IPS-15b (cell line): ENCODE measurements at regions not wholly inside any gene's neighbourhood (a gene's known extent, or its start where the extent isn't known, plus 50 kb on each side); places are given as distances from the start of the nearest gene placed in this dataset.

Source experiments
- H3K27me3 ChIP-seq: one replicate; pipeline ENCODE4 v1.6.1; 2013; ENCODE audit warnings: low read length; ENCODE audit not compliant: control insufficient read depth, insufficient read depth
- H3K36me3 ChIP-seq: one replicate; pipeline ENCODE4 v1.6.1; 2013; ENCODE audit warnings: low read length; ENCODE audit not compliant: control insufficient read depth, insufficient read depth
- H3K4me1 ChIP-seq: one replicate; pipeline ENCODE4 v1.6.1; 2013; ENCODE audit warnings: mild to moderate bottlenecking, low read length; ENCODE audit not compliant: control insufficient read depth, insufficient read depth
- H3K4me3 ChIP-seq: one replicate; pipeline ENCODE4 v1.5.1; 2013; ENCODE audit warnings: low read depth, low read length
- H3K9ac ChIP-seq: one replicate; pipeline ENCODE4 v1.6.1; 2013; ENCODE audit warnings: low read depth, mild to moderate bottlenecking, low read length
- H3K9me3 ChIP-seq: one replicate; pipeline ENCODE4 v1.6.1; 2013; ENCODE audit warnings: mild to moderate bottlenecking, low read length; ENCODE audit not compliant: control insufficient read depth, insufficient read depth

DNA sequence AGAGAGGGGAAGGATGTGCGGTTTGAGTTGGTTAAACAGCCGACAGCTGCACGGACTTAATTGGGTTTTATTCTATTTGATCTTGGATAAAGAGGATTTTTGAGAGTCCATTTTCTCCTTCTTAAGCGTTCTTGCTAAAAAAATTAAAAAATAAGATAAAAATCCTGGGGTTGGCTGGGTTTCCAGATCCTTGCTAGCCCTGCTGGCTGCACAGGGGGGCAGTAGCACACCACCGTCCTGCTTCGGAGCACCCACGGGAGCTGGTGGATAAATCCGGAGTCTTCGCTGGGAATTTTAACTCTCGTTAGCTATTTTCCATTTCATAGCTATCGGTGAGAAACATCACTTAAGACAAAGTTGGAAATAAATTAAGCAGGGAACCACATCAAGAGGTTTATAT lies 792.0 kb downstream of the TYW1 start:
- Histone ChIP-seq H3K4me1 (no peaks in the 10 kb centered on the region), H3K27me3 (no peaks in the 10 kb centered on the region), H3K9ac (no peak overlapping the region), H3K36me3 (no peaks in the 10 kb centered on the region), H3K9me3 (no peaks in the 10 kb centered on the region), H3K4me3 (no peak overlapping the region)

DNA sequence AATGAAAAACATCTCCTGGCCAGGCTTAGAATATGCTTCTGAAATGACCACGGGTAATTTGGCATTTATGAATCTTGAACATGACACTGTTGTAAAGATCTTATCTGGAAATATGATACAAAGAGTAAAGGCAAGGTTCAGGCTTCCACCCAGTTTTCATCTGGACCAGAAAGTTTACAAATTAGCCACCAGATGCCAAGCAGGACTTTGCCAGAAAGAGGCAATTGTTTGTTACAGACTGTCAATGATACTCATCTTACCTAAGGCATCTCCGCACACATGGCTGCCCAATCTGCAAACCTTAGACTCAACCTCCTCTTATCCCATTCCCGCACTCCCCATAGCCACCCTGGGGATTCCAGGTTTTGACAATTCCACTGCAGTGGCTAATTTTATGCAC lies 795.3 kb downstream of the TYW1 start:
- no peak overlapping the region for H3K4me3 ChIP-seq
- H3K36me3 ChIP-seq, result no peaks in the 10 kb centered on the region
- no peak overlapping the region for H3K9ac ChIP-seq
- no peaks in the 10 kb centered on the region for H3K9me3 ChIP-seq
- H3K4me1 ChIP-seq, result no peaks in the 10 kb centered on the region
- no peaks in the 10 kb centered on the region for H3K27me3 ChIP-seq

DNA sequence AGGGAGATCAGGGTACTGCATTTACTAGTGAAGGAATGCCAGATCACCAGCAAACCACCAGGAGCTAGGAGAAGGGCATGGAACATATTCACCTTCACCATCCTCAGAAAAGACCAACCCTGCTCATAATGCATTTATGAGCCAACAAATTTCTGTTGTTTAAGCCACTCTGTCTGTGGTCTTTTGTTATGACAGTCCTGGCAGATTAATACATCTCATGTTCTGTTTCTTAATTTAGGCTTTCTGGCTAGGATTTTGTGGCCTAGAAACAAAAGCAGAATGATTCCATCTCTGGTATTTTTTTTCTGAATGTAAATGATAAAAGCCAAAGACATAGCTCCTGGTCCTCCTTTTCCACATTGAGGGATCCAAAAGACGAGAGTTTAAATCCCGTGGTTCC lies 797.9 kb downstream of the TYW1 start:
- no peak overlapping the region for H3K9ac ChIP-seq

DNA sequence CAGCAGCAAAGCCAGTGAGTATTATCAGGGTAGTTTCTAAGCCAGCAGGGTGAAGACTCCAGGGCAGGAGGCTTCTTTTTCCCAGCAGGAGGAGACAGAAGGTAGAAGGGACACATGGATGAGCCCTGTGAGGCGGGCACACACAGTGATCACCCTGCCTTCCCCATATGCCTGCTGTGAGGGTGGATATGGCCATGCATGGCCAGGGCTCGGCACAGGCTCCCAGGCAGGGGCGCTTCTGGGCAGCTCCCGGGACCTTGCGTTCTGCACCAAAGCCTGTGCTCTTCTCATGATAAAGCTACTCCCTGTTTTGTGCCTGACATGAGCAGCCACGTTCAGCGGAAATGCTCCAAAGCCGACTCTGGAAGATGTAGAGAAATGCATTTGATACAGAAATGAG lies 807.2 kb downstream of the TYW1 start:
- no peak overlapping the region for H3K9ac ChIP-seq
- H3K9me3 ChIP-seq, result no peaks in the 10 kb centered on the region
- H3K4me1 ChIP-seq, result no peaks in the 10 kb centered on the region
- no peak overlapping the region for H3K4me3 ChIP-seq
- no peaks in the 10 kb centered on the region for H3K27me3 ChIP-seq
- H3K36me3 ChIP-seq, result no peaks in the 10 kb centered on the region

More for the DNA sequence above, 797.9 kb downstream of the TYW1 start:
- Histone ChIP-seq H3K4me3 (no peak overlapping the region), H3K27me3 (no peaks in the 10 kb centered on the region), H3K36me3 (no peaks in the 10 kb centered on the region), H3K9me3 (no peaks in the 10 kb centered on the region), H3K4me1 (no peaks in the 10 kb centered on the region)

DNA sequence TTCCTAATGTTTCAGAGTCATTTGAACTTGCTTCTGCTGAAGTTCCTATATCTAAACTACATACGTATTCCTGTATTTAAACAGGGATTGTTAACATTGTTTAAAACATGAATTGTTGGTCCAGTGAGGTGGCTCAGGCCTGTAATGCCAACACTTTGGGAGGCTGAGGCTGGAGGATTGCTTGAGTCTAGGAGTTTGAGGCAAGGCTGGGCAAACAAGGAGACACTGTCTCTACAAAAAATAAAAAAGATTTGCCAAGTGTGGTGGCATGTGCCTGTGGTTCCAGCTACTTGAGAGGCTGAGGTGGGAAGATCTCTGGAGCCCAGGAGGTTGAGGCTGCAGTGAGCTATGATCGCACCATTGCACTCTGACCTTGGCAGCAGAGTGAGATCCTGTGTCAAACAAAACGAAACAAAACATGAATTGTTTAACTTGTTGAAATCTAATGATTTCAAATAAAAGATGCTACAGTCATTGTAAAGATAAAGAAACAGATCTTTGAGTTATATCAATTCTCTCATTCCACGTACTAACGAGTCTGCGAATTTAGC lies 809.4 kb downstream of the TYW1 start:
- Histone ChIP-seq H3K4me3 (no peak overlapping the region), H3K9me3 (no peaks in the 10 kb centered on the region), H3K36me3 (no peaks in the 10 kb centered on the region), H3K9ac (no peak overlapping the region), H3K4me1 (no peaks in the 10 kb centered on the region), H3K27me3 (no peaks in the 10 kb centered on the region)

DNA sequence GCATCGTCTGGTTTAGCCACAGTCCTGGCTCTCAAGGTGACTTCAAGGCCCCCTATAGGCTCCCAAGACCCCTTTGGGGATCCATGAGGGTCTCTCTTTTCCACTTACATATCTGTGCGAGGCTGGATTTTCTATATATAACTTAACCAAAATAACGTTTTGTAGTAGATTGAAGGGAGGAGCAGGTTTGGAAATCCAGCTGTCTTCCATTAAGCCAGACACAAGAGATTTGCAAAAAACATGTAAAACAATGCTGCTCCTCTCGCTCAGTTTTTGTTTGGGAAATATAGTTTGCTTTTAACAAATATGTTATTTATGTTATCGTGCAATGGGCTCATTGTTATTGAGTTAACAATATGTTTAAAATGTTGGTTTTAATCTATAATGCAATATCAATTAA lies 811.2 kb downstream of the TYW1 start:
- H3K9ac ChIP-seq, result no peak overlapping the region
- H3K27me3 ChIP-seq, result no peaks in the 10 kb centered on the region
- H3K4me1 ChIP-seq, result no peaks in the 10 kb centered on the region
- H3K36me3 ChIP-seq, result no peaks in the 10 kb centered on the region
- H3K4me3 ChIP-seq, result no peak overlapping the region
- no peaks in the 10 kb centered on the region for H3K9me3 ChIP-seq

DNA sequence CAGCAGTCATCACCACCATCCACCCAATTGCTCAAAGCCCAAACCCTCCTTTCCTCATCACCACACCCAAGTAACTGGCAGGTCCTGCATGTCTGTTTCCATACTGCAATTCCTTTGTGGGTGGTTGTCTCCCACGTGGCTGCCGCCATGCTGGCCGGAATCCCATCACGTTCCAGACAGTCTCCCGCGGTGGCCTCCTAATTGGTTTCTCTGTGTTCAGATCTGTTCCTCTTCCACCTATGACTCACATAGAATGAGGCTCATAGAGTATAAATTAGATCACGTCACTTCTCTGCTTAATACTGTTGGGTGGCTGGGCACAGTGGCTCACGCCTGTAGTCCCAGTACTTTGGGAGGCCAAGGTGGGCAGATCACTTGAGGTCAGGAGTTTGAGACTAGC lies 813.0 kb downstream of the TYW1 start:
- no peak overlapping the region for H3K4me3 ChIP-seq
- H3K36me3 ChIP-seq, result no peaks in the 10 kb centered on the region
- no peak overlapping the region for H3K9ac ChIP-seq
- H3K9me3 ChIP-seq, result no peaks in the 10 kb centered on the region
- no peaks in the 10 kb centered on the region for H3K4me1 ChIP-seq
- H3K27me3 ChIP-seq, result no peaks in the 10 kb centered on the region

DNA sequence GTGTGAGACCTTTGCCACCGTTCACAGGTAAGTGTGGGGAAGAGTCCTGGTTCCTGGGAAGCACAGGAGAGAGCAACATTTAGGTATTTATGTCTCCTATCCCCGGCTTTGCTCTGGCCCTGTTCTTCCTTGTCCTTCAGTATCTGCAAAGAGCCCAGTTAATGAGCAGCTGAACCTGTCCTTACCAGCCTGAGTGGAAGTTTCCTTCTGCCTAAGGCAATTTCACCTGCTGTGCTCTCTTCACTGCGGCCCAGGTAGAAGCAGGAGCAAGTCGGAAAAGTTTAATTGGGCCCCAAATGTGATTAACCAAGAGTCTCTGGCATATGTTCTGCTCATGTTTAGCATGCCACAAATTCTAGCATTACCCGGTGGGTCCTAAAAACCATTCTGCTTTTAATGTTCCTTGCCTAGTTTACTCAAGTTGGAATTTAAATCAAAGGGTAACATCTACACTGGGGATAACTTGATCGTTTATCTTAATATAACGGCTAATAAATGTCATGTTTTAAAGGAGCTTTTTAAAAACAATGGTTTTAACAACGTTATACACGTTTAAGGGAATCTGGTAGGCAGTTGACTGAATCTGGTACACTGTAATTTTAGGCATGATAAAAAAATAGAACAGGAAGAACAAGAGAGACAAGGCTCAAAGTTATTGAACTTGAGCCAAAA lies 817.1 kb downstream of the TYW1 start:
- Histone ChIP-seq H3K36me3 (no peaks in the 10 kb centered on the region), H3K9ac (no peak overlapping the region), H3K4me3 (no peak overlapping the region), H3K27me3 (no peaks in the 10 kb centered on the region), H3K4me1 (no peaks in the 10 kb centered on the region), H3K9me3 (no peaks in the 10 kb centered on the region)

DNA sequence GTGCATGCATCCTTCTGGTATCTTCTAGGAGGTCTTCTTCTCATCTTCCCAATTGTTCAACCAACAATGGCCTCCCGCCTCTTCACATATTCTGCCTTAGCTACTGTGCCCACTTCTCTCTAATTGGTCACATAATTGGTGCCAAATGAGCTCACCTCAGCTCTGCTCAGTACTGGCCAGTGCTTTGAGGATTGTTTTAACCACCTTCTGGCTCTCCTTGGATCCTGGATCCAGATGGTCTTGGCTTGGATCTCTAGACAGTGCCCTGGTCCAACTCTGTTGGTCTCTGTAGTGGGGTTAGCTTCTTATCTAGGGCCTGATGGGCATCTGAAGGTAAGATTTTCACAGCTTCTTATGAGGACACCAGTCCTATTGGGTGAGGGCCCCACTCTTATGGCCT lies 820.8 kb downstream of the TYW1 start:
- H3K27me3 ChIP-seq, result no peaks in the 10 kb centered on the region
- H3K9ac ChIP-seq, result no peak overlapping the region
- H3K9me3 ChIP-seq, result no peaks in the 10 kb centered on the region
- H3K36me3 ChIP-seq, result no peaks in the 10 kb centered on the region
- no peak overlapping the region for H3K4me3 ChIP-seq
- H3K4me1 ChIP-seq, result no peaks in the 10 kb centered on the region

DNA sequence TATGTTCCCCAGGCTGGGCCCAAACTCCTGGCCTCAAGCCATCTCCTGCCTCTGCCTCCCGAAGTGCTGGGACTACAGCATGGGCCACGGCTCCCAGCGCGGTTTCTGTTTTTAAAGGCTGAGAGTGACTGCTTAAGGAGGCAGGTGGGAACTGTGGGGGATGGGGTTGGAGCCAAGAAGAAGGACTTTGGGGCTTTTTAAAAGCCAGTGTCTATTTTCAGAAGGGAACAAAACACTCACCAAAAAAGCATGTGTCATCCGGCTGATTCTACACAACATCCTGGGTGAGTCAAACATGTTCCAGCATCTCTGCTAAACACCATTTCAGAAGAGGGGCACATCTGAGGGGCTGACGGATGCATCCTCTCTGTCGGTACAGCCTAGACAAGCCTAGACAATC lies 824.5 kb downstream of the TYW1 start:
- no peaks in the 10 kb centered on the region for H3K27me3 ChIP-seq
- H3K36me3 ChIP-seq, result no peaks in the 10 kb centered on the region
- H3K4me3 ChIP-seq, result no peak overlapping the region
- H3K4me1 ChIP-seq, result no peaks in the 10 kb centered on the region
- H3K9me3 ChIP-seq, result no peaks in the 10 kb centered on the region
- no peak overlapping the region for H3K9ac ChIP-seq

DNA sequence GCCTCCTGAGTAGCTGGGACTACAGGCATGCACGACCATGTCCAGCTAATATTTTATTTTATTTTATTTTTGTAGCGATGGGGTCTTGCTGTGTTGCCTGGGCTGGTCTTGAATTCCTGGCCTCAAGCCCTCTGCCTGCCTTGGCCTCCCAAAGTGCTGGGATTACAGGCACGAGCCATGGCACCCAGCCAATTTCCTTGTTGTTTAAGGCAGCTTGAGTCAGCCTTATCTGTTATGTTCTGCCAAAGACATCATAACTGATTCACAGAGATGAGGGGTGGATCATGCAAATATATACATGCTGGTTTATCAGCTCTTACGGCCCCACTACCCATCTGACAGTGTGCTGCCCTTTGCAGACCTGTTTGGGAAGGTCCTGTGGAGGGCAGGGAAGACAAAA lies 826.7 kb downstream of the TYW1 start:
- Histone ChIP-seq H3K4me1 (no peaks in the 10 kb centered on the region), H3K27me3 (no peaks in the 10 kb centered on the region), H3K4me3 (no peak overlapping the region), H3K36me3 (no peaks in the 10 kb centered on the region), H3K9ac (no peak overlapping the region), H3K9me3 (no peaks in the 10 kb centered on the region)

DNA sequence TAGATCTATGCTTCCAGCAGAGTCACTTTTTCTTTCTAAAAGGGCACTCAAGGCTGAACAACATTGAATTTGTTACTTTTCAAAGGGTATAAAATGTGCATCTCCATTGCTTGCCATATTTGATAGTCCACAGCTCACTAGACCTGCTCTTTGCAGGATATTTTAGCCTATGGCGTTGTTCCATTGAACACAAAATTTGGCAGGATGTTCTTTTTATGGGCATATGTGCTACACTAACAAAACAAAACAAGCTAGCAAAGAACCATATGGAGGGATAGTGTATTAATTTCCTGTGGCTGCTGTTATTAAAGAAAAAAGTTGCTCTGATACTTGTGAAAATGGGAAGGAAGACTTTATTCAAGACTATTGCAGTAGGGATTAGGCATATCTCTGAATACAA lies 828.7 kb downstream of the TYW1 start:
- Histone ChIP-seq H3K4me1 (no peaks in the 10 kb centered on the region), H3K9me3 (no peaks in the 10 kb centered on the region), H3K4me3 (no peak overlapping the region), H3K36me3 (no peaks in the 10 kb centered on the region), H3K9ac (no peak overlapping the region), H3K27me3 (no peaks in the 10 kb centered on the region)
